Inflammatory macrophage treated with lipopolysaccharide for 1 hour (primary cell): ENCODE measurements at regions not wholly inside any gene's neighbourhood (a gene's known extent, or its start where the extent isn't known, plus 50 kb on each side); places are given as distances from the start of the nearest gene placed in this dataset.

ENCODE experiments used
- DNase-seq, 2 donors: peaks; one replicate each; pipeline ENCODE4 v3.0.0-alpha.2; 2020 to 2022

DNA sequence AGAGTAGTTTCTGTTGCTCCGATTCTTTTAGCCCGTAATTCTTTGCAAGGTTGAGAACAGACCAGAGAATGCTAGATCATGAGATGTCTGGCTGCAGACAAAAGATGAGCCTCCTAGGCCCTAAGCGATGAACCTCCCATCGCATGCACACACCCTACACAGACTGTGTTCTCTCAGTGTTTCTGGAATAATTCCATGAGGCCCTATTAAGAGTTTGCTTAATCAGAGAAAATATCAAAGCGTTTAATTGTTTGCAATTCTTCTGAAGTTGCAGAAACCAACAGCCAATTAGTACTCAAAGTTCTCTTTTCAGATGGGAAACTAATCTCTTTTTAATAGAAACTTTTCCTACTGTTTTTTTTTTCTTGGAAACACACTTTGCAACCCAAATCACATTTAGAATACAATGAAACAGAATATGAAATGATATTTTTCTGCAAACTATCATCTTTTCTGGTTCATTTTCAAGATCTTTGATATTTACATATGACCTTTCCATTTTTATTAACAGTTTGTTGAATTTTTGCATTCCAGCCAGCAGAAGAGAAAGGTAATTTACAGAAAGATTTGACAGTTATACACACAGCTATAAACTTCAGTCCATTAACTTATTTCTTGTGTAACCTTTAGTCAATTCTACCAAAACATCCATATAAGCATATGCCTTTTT is 1525.6 kb downstream of the ARAP2 start:
- no peak for DNase-seq

DNA sequence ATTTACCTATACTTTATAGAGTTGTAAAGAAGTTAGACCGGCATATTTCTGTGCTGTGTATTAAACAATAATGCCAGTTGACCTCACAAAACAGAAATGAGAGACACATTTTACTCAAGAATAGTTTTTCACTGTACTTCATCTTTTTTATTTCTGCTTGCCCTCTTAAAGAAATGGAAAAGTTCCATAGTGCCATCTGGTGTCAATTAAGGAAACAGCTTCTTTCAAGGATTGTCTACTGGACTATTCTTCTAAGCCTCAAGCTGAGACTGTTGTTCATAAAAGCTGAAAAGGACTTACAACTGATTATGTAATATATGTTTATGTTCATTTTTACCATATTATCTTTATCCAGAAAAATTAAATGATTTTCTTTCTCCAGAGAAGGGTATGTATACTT is 1523.7 kb downstream of the ARAP2 start:
- DNase-seq, result peak; percentile 12 to 16

DNA sequence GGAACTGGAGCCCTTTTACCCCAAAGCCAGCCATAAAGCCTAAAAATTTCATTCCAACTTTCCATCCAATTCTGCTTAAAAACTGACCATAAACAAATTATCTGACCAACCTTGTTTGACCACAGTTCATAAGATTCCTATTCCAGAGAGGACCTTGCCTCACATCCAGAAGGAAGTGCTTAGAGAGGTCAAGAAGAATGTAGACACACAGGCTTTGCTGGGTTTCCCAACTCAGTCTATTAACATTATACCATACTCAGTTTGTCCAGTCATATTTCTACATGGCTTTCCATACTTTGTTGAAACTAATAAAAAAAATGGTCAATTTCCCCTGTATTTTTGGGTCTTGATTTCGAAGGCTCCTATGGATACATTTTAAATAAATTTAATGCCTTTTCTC is 1522.5 kb downstream of the ARAP2 start:
- no peak for DNase-seq

DNA sequence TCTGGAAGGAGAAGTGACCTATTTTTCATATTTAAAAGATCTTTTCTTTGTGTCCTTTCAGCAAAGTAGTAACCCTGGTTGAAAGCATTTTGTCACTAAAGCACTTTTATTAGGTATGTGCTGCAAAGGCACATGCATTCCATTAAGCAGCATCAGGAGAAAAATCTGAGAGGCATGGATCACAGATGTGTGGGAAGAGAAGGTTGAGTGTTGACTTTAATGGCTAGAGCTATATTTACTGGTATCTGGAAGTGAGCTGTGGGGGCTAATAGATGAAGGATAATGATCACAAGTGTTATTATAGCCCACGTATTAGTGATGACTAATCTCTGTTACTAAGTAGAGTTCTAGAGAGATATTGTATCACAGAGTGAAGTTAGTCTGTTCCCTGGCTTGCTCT is 1520.7 kb downstream of the ARAP2 start:
- DNase-seq, result no peak

DNA sequence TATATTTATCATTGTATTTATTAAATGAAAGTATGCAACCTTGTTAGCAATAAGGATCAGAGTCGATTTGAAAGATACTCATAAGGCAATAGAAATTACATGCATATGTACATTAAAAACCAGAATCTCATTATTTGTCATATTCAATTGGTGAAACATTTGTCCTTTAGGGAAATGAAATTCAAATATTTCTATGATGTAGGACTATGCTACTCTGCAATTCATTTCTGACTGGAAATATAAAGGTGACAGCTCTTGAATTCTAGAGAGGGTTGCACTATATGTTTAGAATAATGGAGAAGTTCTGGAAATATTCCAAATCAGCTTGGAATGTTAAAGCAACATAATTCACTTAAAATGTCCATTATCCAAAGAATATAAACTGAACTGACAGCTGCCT is 1519.8 kb downstream of the ARAP2 start:
- DNase-seq, result no peak

DNA sequence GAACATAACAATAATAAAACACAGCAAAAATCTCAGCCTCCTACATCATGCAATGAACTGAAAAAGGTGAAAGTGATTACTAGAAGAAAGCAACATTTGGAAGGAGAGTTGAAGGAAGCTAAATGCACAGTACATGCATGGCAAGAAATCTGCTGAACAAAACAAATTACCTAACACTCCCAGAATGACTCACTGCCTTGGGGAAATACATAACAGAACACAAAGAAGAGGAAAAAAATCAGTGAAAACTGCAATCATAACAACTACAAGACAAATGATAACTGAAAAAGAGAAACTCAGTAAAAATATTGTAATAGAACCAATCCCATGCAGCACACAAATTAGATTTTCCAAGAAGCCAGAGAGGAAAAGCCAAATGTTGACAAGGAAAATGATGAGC is 1513.2 kb downstream of the ARAP2 start:
- no peak for DNase-seq

DNA sequence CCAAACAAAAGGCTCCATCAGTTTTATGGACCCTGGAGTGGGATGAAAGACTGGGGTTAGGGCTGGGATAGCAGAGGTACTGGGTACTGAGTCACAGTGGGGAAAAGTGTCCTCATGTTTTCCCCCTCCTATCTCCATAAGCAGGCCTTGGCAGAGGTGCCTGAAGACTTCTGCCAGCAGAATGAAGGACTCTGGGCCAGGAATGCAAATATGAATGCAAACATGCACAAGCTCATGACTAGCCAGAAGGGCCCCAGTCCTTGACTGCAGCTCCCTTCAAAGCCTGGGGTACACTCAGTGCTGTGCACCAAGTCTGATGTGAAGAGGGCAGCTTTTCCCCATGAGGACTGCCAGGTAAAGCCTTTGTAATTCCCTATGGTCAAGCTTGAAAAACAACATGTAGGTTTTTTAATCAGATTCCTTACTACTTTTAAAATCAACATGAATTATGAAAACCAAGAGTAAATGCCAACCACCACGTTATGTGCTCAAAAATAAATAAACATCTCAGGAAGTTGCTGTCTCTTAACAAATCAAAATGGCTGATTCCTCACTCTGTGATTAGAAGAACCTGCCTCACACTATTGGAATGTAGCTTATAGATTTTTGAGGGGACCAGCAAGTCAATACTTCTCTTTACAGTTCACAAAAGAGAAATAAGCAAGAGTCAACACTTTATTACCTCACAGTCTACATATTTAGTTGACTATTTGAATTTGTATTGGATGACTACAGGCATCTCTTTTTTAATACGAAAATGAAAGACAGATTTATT is 1512.0 kb downstream of the ARAP2 start:
- no peak for DNase-seq

DNA sequence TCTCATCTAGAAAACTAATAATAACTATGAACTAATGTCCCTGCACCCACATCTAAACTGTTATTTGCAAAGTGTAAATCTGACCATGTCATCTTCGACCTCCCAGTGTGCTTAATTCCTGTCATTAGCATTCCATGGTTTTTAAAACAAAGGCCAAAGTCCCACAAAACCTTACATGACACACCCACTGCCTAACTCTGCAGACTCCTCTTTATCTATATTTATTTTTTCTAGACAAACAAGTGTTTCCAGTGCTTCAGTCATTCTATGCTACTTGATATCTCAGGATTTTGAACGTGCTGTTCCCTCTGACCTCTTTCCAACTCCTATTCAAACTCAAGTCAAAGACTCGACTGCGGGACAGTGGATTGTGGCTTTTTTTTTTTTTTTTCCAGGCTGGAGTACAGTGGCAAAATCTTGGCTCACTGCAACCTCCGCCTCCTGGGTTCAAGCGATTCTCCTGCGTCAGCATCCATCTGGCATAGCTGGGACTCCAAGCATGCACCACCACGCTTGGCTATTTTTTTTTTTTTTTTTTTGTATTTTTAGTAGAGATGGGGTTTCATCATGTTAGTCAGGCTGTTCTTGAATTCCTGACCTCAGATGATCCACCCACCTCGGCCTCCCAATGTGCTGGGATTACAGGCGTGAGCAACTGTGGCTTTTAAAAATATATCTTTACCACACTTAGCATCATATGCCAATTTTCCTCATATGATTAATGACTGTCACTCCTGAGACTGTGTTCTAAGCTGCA is 1511.0 kb downstream of the ARAP2 start:
- DNase-seq, result no peak

DNA sequence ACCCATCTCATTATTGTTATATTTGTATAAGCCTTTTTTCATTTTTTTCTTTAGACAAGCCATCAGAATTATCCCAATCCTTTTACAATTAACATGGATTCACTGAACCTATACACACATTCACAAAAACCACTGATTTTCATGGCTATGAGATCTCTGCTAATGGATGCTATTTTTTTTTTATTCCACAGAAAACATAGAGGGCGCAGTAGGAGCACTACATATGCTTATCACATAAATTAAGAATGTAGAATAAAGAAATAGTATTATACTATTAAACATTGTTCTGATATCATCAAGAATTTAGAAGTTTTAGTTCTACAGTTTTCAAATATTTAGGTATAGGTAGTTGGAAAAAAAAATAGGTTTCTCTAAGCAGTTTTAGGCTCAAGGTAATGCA is 1477.4 kb downstream of the ARAP2 start:
- DNase-seq, result no peak

DNA sequence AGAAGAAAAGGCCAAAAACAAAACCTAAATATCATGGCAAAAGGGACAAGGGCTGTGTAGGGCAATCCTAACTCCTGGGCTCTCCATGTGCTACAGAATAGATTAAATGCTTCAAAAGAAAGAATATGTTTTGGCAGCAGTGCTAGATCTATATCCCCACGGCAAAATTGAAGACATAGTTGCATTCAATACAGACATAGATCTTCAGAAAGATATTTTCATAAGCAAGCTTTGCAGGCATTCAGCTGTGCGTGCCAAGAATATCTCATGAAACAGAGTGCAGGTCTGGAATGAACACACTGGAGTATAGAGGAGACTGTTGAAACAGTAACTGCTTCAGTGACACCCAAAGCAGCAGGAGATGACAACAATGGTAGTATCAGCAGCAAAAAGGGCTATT is 1476.9 kb downstream of the ARAP2 start:
- DNase-seq, result no peak

DNA sequence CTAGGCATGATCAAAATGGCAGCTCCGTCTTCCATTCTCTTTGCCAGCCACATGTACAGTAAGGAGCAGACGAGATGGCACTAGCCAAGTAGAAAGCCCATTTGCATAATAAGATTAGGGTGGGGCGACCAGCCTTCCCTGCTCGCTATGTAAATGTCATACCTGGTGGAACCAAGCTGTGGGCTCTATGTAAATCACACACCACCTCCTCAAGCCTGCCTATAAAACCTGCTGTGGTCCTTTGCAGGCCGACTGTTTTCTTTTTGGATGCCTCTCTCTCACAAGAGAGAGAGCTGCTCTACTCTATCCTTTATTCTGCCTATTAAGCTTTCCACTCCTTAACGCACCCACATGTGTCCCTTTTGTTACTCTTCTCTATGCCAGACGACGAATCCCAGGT is 1472.7 kb downstream of the ARAP2 start:
- no peak for DNase-seq

DNA sequence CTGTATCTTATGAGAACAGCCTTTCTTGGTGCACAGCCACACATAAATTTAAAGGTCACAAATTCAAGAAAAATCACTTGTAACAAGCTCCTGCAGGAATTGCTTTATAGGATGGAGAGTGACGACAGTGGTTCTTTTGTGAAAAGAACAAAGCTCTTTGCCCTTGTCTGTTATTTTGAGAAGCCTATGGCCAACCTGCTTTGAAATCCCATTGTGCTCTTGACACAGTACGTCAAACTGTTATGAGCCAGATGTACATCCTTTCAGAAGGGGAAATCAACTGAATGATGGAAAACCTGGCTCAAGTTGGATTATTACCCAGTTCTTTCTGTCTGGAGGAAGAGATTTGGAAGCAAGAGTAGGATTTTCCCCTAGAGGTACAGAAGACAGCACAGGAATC is 1454.2 kb downstream of the ARAP2 start:
- DNase-seq, result no peak

DNA sequence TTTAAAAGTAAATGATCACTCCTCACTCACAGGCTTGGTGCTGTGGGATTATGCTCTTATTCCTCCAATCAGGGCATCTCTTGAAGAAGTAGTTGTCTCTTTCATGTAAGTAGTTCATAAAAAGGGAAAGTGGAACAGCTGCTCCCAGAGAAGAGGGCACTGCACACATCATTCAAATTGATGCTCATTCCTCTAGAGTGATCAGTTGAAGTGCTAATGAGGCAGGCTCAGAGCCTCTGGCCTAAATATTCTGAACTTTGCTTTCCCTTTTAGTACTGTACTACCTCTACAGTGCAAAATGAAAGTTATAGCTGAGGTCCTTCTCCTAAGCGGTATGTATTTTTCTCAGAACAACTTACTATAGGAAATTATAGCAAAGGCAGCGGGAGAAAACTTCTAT is 1453.1 kb downstream of the ARAP2 start:
- DNase-seq, result no peak

DNA sequence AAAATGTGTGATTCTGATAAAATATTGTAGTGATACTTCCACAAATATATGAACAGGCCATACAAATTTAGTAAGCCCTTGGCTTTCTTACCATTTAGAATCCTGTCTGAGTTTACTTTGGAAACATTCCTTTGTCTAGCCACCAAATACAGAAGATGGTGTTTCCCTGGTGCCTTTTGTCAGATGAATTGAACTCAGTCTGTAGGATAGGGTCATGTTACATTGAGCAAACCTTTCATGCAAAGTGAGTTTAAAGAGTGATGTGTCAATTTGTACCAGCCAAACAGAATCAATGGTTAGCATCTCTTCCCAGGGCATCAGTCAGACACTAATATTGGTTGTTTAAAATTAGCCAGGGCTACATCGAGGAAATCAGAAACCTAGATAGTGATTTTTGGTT is 1443.4 kb downstream of the ARAP2 start:
- no peak for DNase-seq

DNA sequence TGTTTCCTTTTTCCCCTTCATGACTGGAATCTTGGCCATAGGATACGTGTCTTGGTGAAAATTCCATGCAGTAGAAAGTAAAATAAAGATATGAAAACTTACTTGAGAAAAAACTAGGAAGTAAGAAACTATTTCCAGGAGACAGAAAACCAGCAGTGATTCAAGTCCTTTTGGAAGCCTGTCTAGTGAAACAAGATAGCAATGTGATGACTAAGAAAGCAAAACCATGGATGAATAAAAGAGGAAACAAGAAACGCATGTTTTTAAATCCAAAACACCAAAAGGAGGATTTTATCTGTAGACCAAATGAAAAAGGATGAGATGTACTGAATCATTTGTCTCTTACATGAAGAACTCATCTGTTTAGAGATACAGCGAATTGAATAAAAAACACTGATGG is 1430.0 kb downstream of the ARAP2 start:
- no peak for DNase-seq

DNA sequence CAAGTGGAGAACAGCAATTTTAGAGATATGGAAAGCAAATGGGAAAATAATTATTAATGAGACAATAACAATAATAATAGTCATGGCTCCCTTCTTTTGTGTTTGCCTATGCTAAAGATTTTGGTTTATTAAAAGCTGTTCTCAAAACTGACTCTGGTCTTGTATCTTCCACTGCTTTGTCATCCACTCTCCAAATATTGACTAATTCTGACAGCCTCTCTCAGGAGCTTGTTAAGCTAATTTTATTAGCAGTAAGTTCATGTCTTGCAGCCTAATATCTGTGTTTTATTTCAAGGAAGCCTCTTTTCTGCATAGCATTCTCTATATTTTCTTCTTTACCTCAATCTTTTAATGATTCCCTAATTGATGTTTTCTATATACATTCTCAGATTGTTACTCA is 1419.8 kb downstream of the ARAP2 start:
- DNase-seq, result no peak

DNA sequence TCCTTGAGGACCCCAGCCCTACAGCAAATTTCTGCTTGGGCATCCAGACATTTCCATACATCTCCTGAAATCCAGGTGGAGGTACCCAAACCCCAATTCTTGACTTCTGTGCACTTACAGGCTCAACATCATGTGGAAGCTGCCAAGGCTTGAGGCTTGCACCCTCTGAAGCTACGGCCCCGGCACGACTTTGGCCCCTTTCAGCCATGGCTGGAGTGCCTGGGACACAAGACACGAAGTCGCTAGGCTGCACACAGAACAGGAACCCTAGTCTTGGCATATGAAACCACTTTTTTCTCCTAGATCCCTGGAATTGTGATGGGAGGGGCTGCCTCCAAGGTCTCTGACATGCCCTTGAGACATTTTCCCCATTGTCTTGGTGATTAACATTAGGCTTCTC is 1417.7 kb downstream of the ARAP2 start:
- no peak for DNase-seq

DNA sequence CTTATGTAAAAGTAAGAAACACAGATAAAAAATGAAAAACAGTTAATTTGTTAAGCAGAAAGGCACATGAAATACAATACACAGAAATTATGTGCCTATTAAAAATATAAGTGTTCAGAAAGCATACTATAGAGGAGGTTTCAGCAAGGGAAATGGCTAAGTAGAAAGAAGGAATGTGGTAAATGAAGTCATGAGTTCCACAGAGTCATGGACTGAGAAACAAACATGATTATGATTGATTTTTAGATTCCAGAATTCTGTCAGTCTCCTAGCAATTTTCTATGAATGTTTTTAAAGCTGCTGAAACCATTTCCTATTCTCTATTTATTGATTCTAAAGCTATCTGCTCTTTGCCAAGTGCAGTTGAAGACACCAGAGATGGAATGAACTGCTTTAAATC is 1398.4 kb downstream of the ARAP2 start:
- DNase-seq, result no peak

DNA sequence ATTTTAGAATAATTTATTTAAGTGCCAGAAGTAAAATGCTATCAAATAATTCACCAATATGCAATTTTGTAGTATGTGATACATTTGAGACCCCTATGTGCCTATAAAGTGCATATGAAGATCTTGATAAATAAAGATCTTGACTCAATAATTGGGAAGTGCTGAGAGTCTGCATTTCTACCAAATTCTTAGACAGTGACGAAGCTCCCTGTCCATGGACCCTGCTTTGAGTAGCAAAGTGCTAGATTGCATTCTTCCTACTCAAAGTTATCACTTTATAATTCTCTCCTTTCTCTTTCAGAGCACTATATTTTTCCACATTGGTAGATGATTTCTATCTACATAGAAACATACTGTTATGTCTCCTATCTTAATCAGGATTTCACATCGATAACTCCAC is 1393.9 kb downstream of the ARAP2 start:
- DNase-seq, result no peak

DNA sequence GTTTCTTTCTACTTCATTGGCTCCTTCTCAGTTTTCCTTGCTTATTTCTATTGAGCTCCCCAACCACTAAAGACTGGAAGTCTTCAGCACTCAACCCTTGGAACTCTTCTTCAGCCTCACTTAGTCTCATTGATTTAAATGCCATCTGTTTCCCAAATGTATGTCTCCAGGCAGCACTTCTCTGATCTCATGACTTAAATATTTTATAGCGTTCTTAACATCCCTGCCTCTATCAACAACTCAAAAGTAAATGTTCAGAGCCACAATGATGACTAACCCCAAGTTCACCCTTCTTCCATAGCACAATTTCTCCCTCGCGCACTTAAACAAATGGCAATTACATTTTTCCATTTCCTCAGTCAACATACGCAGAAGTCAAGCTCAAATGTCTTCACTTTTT is 1393.3 kb downstream of the ARAP2 start:
- no peak for DNase-seq

DNA sequence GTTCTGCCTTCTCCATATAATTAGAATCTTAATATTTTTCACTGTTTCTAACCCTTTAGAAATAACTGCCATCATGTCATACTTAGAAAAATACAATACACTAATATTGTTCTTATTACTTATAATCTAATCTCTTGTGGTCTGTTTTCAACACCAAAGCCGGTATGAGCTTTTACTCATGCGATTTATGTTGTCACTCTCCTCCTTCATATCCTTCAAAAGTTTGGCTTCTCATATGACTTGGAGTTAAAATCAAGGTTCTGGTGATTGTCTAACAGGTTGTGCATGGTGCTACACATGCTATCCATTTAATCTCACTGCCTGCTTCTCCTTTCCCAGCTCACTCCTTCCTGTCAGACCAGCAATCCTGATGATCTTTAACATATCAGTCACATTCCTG is 1392.9 kb downstream of the ARAP2 start:
- DNase-seq, result no peak

DNA sequence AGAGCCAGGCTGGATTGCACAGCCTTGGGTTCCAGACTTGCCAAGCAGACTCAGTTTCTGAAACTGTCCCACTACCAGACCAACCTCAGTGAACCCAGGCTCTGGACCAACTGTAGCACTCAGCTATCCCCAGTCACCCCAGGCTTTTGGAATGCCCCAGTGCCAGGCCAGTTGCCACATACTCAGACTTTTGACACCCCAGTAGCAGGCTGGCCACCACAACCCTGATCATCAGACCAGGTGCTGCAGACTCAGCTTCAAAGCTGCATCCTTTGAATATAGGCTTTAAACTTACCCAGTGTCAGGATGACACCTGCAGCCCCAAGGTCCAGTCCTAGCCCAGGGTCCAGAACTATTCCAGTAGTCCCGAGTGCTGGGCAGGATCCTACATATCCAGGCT is 1389.9 kb downstream of the ARAP2 start:
- DNase-seq, result no peak

DNA sequence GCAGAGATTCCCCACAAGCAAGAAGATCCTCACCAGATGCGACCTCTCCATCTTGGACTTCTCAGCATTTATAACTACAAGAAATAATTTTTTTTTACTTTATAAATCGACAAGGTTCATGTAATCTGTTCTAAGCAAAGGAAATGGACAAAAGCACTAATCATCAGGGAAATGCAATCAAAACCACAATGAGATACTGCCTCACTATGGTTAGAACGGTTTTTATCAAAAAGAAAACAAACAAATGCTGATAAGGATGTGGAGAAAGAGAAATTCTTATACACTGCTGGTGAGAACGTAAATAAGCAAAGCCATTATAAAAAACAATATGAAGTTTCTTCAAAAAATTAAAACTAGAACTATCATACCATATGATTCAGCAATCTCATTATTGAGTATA is 1382.6 kb downstream of the ARAP2 start:
- DNase-seq, result no peak

DNA sequence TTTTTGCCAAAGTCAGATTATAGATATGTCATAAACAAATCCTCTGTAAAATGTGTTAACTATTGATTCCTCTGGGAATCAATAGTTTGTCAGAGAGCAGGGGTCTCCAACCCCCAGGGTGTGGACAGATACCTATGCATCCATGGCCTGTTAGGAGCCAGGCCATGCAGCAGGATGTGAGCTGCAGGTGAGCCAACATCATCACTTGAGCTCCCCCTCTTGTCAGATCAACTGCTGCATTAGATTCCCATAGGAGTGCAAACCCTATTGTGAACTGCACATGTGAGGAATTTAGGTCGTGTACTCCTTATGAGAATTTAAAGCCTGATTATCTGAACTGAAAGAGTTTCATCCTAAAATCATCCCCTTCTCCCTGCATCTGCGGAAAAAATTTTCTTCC is 1365.4 kb downstream of the ARAP2 start:
- no peak for DNase-seq
